ENCODE measurements at regions not wholly inside any gene's neighbourhood (a gene's known extent, or its start where the extent isn't known, plus 50 kb on each side); places are given as distances from the start of the nearest gene placed in this dataset.

DNA sequence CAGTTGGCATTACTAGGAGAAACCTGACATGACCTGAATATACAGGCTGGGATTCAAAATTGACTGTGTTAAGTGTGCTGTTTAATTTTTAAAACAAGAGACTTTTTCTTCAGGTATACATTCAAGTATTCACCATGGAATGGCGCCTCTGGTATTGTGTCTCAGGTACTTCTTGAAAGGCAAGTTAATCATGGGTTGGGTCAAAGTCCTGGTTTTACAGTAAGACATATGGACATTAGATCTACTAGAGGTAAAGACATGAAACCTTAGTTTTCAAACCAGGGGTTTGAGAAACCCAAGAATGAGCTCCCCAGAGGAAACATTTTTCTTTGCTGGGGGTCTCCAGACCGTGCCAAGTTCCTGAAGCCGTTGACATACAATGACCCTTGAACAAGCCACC is 232.4 kb downstream of the SAMD5 start:
- no peak for DNase-seq (ENCODE audit: low read depth, low spot score)
- in situ Hi-C loops (cut with HindIII; ENCODE audit: low sequenced_read_pairs), result no loop called here
- H3K4me3 ChIP-seq (ENCODE audit: low read depth, low read length), result no peak overlapping the region
- TF ChIP-seq, protein P1, sequence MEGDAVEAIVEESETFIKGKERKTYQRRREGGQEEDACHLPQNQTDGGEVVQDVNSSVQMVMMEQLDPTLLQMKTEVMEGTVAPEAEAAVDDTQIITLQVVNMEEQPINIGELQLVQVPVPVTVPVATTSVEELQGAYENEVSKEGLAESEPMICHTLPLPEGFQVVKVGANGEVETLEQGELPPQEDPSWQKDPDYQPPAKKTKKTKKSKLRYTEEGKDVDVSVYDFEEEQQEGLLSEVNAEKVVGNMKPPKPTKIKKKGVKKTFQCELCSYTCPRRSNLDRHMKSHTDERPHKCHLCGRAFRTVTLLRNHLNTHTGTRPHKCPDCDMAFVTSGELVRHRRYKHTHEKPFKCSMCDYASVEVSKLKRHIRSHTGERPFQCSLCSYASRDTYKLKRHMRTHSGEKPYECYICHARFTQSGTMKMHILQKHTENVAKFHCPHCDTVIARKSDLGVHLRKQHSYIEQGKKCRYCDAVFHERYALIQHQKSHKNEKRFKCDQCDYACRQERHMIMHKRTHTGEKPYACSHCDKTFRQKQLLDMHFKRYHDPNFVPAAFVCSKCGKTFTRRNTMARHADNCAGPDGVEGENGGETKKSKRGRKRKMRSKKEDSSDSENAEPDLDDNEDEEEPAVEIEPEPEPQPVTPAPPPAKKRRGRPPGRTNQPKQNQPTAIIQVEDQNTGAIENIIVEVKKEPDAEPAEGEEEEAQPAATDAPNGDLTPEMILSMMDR (IDR thresholded peaks at IDR 0.05; ENCODE audit: low read depth, low read length), result no peak

DNA sequence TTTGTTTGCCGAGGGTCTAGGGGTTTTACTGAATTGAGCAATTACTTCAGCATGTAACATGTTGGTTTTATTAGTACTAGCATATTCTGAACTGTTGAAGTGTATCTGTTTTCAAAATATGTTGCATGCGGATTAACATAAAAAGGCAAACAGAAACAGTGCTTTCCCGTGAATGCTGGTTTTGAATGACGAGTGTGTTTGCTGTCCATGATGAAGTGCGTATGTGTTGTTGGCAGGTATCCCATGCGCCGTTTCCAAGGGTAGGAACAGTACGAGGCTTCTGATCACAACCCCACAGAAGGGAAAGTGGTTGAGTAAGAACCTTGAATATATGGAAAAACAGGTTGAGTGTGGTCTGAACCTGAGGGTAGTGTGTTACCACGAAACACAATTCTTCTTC is 232.9 kb downstream of the SAMD5 start:
- in situ Hi-C loops (cut with HindIII; ENCODE audit: low sequenced_read_pairs), result no loop called here
- no peak overlapping the region for H3K4me3 ChIP-seq (ENCODE audit: low read depth, low read length)
- TF ChIP-seq, protein P1 (IDR thresholded peaks at IDR 0.05; ENCODE audit: low read depth, low read length), result no peak
- no peak for DNase-seq (ENCODE audit: low read depth, low spot score)

DNA sequence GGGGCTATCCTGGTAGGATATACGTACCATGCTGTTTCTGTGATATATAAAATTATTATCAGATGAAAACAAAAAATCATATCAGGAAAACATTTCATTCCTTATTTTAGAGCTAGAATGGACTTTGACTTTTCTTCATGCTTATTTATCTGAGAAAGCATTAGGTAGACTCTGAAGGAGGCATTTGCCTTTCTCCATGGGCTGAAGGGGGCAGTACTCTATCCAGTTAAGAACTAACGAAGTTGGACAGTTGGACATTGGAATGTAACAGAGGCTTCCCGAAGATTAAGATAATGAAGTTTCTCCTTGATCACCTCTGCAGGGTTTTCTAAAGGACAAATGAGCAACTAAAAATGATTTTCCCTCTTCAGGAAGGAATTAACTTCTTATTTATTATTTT is 233.9 kb downstream of the SAMD5 start:
- H3K4me3 ChIP-seq (ENCODE audit: low read depth, low read length), result no peak overlapping the region
- in situ Hi-C loops (cut with HindIII; ENCODE audit: low sequenced_read_pairs), result no loop called here
- TF ChIP-seq, protein P1 (IDR thresholded peaks at IDR 0.05; ENCODE audit: low read depth, low read length), result no peak
- DNase-seq (ENCODE audit: low read depth, low spot score), result no peak

DNA sequence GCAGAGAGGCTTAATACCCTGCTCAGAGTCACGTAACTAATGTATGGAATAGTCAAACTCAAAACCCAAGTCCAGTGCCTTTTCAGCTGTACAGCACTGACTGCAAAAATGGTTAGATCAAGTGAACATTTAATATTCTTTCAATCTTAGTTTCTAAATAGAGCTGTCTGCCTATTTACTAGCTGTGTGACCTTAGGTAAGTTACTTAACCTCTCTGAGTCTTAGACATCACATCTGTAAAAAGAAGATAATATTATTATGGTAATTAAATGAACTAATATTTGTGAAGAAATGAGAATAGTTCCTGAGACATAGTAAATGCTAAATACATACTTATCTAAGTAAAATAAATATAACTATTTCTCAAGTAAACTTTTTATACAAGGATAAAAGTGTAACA is 235.5 kb downstream of the SAMD5 start:
- no peak for DNase-seq (ENCODE audit: low read depth, low spot score)
- TF ChIP-seq, protein P1 (IDR thresholded peaks at IDR 0.05; ENCODE audit: low read depth, low read length), result no peak
- H3K4me3 ChIP-seq (ENCODE audit: low read depth, low read length), result no peak overlapping the region
- in situ Hi-C loops (cut with HindIII; ENCODE audit: low sequenced_read_pairs), result no loop called here

DNA sequence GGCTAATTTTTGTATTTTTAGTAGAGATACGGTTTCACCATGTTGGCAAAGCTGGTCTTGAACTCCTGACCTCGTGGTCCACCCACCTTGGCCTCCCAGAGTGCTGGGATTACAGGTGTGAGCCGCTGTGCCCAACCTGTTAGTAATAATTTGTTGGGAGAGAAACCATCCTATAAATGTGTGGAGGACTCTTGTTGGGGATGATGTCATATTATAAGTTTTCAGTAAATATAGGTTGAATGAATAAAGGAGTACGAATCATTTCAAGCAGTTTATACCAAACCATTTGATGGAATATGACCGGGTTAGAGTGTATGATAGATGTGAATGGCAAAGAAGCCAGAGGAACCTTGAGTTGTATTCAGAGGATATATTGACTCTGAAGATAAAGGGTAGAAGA is 240.8 kb downstream of the SAMD5 start:
- TF ChIP-seq, protein P1 (IDR thresholded peaks at IDR 0.05; ENCODE audit: low read depth, low read length), result no peak
- no peak overlapping the region for H3K4me3 ChIP-seq (ENCODE audit: low read depth, low read length)
- DNase-seq (ENCODE audit: low read depth, low spot score), result no peak
- in situ Hi-C loops (cut with HindIII; ENCODE audit: low sequenced_read_pairs), result no loop called here

DNA sequence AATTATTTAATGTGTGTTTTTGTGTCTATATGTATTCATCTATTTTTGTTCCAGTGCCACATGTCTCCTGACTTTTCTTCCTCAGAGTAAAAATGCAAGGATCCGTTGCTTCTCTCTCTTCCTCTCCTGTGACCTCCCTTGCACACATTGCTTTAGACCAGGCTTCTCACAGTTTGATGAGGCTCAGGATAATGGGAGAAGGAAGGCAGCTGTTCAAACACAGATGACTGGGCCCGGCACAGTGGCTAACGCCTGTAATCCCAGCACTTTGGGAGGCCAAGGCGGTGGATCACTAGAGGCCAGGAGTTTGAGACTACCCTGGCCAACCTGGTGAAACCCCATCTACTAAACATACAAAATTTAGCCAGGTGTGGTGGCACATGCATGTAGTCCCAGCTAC is 241.9 kb downstream of the SAMD5 start:
- H3K4me3 ChIP-seq (ENCODE audit: low read depth, low read length), result no peak overlapping the region
- TF ChIP-seq, protein P1 (IDR thresholded peaks at IDR 0.05; ENCODE audit: low read depth, low read length), result no peak
- no peak for DNase-seq (ENCODE audit: low read depth, low spot score)
- in situ Hi-C loops (cut with HindIII; ENCODE audit: low sequenced_read_pairs), result no loop called here

DNA sequence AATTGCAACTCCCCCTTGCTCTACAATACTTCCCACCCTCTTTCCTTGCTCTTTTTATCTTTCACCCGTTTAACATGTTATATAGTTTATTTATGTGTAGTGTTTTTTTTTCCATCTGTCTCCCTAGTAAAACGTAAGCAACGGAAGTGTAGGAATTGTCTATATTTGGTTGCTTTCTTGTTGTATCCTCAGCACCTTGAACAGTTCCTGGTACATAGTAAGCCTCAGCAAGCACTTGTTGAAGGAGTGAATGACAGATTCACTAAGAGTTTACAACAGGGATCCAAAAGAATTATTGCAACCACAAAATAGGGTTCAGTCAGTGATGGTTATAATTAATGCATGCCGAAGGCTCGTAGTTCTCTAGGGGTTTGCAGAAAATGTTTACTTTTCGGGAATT is 242.7 kb downstream of the SAMD5 start:
- TF ChIP-seq, protein P1 (IDR thresholded peaks at IDR 0.05; ENCODE audit: low read depth, low read length), result no peak

More for the DNA sequence above, 242.7 kb downstream of the SAMD5 start:
- DNase-seq (ENCODE audit: low read depth, low spot score), result no peak
- in situ Hi-C loops (cut with HindIII; ENCODE audit: low sequenced_read_pairs), result no loop called here
- H3K4me3 ChIP-seq (ENCODE audit: low read depth, low read length), result no peak overlapping the region

All from astrocyte of the spinal cord (primary cell).